Ovary (tissue), 7 donors: ENCODE measurements at regions not wholly inside any gene's neighbourhood (a gene's known extent, or its start where the extent isn't known, plus 50 kb on each side); places are given as distances from the start of the nearest gene placed in this dataset.

Source experiments
- DNase-seq, 5 donors: peaks; one replicate each; pipeline ENCODE4 v3.0.0-alpha.2; 2019 to 2020
- H3K27ac ChIP-seq, 2 donors: fragments of 200-600 bp; one replicate each; pipeline versions ENCODE4 v1.5.1 to v1.8.0; 2019 to 2022
- H3K27me3 ChIP-seq: fragments of 200-600 bp; one replicate; pipeline ENCODE4 v1.8.0; 2022
- H3K36me3 ChIP-seq: fragments of 200-600 bp; sonication (generic); one replicate; pipeline ENCODE4 v1.5.1; 2019
- H3K4me1 ChIP-seq: one replicate; pipeline ENCODE4 v1.8.1; 2013; ENCODE audit warnings: mild to moderate bottlenecking, moderate library complexity; ENCODE audit not compliant: insufficient read depth
- H3K4me3 ChIP-seq: fragments of 200-600 bp; sonication (generic); one replicate; pipeline ENCODE4 v1.5.1; 2017
- H3K9me3 ChIP-seq, 2 donors: fragments of 200-600 bp in 1 of 2; sonication (generic) in 1 of 2; one replicate each; pipeline versions ENCODE4 v1.5.1 to v1.8.1; 2013 to 2019; ENCODE audit warnings: mild to moderate bottlenecking in 1 of 2, moderate library complexity in 1 of 2
- CTCF ChIP-seq, 3 donors: fragments of 450-650 bp in 2 of 3; fragments of 200-600 bp in 1 of 3; IDR thresholded peaks; one replicate each; pipeline versions ENCODE4 v1.5.1 to v1.8.0; 2016 to 2022; ENCODE audit warnings: antibody characterized with exemption in 3 of 3, mild to moderate bottlenecking in 1 of 3
- EP300 ChIP-seq: sonication (generic); formaldehyde crosslinking; IDR thresholded peaks from one replicate; pipeline ENCODE4 v1.6.1; 2017; ENCODE audit warnings: antibody characterized with exemption
- POLR2A ChIP-seq: fragments of 450-650 bp; IDR thresholded peaks from one replicate; pipeline ENCODE4 v1.6.1; 2017; ENCODE audit warnings: antibody characterized with exemption, mild to moderate bottlenecking, moderate library complexity
- WGBS, 3 donors: extraction: QIAGEN DNeasy Blood & Tissue Kit in 1 of 3; methylation state at CpG; one replicate each; pipeline versions ENCODE4 v1.1.5 to v1.1.7; 2013 to 2017; 5-methylcytosine and 5-hydroxymethylcytosine counted together
- intact Hi-C, 4 donors: fragments of 100-400 bp; cut with DNase I; formaldehyde crosslinking; loops; one replicate each; pipeline versions ENCODE4 v1.11.0 to v1.15.1; 2022 to 2023
- donor health status: DM: no; HTN: no; CAD: no; lungs with moderate emphysema.
- donor health status: DM: no; HTN: no; CAD: no.
- donor health status: Bipolar disorder and iron deficiency.
- donor health status: DM: no; HTN: no; CAD: no.
- donor health status: DM: yes; HTN: yes; CAD: no.

GRCh38 chr10:121330563-121330962 lies 267.7 kb downstream of the FGFR2 start:
- Histone ChIP-seq H3K4me1 (no peaks in the 10 kb centered on the region), H3K4me3 (no peak overlapping the region), H3K27ac (no peak overlapping the region), H3K27me3 (no peaks in the 10 kb centered on the region), H3K36me3 (no peaks in the 10 kb centered on the region), H3K9me3 (no peaks in the 10 kb centered on the region)
- TF ChIP-seq CTCF (IDR thresholded peaks at IDR 0.05) (no peak), POLR2A (no peak), EP300 (no peak)
- 24 to 42% (median 29%) methylated on average over 1 of the region's 1 CpG for WGBS, 3 donors
- DNase-seq, result no peak
- intact Hi-C loops, result no loop called here

- DNase-seq, result no peak
- no peak overlapping the region for H3K4me3 ChIP-seq
- no peak for TF ChIP-seq EP300
- no peak for TF ChIP-seq POLR2A
- no peak for TF ChIP-seq CTCF (IDR thresholded peaks at IDR 0.05)
- intact Hi-C loops, result no loop called here
- H3K4me1 ChIP-seq, result no peaks in the 10 kb centered on the region
- 79 to 89% (median 88%) methylated on average over 1 of the region's 1 CpG for WGBS, 3 donors
- H3K27ac ChIP-seq, result no peak overlapping the region
- H3K27me3 ChIP-seq, result no peaks in the 10 kb centered on the region
- no peaks in the 10 kb centered on the region for H3K36me3 ChIP-seq
- no peaks in the 10 kb centered on the region for H3K9me3 ChIP-seq
These were observed 265.9 kb downstream of the FGFR2 start for GRCh38 chr10:121332353-121332752.

GRCh38 chr10:121332829-121333765 lies 265.1 kb downstream of the FGFR2 start:
- H3K36me3 ChIP-seq, result no peaks in the 10 kb centered on the region
- H3K4me3 ChIP-seq, result no peak overlapping the region
- intact Hi-C loops, result no loop called here
- H3K27me3 ChIP-seq, result no peaks in the 10 kb centered on the region
- TF ChIP-seq POLR2A (no peak), CTCF (IDR thresholded peaks at IDR 0.05) (no peak), EP300 (no peak)
- 80 to 87% (median 85%) methylated on average over 5 of the region's 5 CpGs for WGBS, 3 donors
- DNase-seq, result no peak
- no peak overlapping the region for H3K27ac ChIP-seq
- H3K4me1 ChIP-seq, result no peaks in the 10 kb centered on the region
- no peaks in the 10 kb centered on the region for H3K9me3 ChIP-seq

GRCh38 chr10:121335386-121335925 lies 262.8 kb downstream of the FGFR2 start:
- no peaks in the 10 kb centered on the region for H3K27me3 ChIP-seq
- H3K4me3 ChIP-seq, result no peak overlapping the region
- H3K4me1 ChIP-seq, result no peaks in the 10 kb centered on the region
- intact Hi-C loops, result no loop called here
- TF ChIP-seq POLR2A (no peak), CTCF (IDR thresholded peaks at IDR 0.05) (no peak), EP300 (no peak)
- 66 to 75% (median 74%) methylated on average over 7 of the region's 7 CpGs for WGBS, 3 donors
- no peaks in the 10 kb centered on the region for H3K36me3 ChIP-seq
- no peak for DNase-seq
- no peaks in the 10 kb centered on the region for H3K9me3 ChIP-seq
- H3K27ac ChIP-seq, result no peak overlapping the region
